Endothelial cell of umbilical vein (primary cell): ENCODE measurements at regions not wholly inside any gene's neighbourhood (a gene's known extent, or its start where the extent isn't known, plus 50 kb on each side); places are given as distances from the start of the nearest gene placed in this dataset.

Experiments
- CTCF ChIP-seq, 2 donors: IDR thresholded peaks; 1 replicate in 1 of 2; 2 replicates in 1 of 2; pipeline ENCODE4 v1.5.1; 2011; ENCODE audit warnings: low read length in 2 of 2, mild to moderate bottlenecking in 2 of 2, moderate library complexity in 2 of 2, control low read depth in 1 of 2, inconsistent platforms in 1 of 2, low read depth in 1 of 2; ENCODE audit not compliant: insufficient read depth in 1 of 2; ENCODE audit errors: extremely low read depth in 1 of 2
- EZH2 ChIP-seq: IDR thresholded peaks from 2 replicates; pipeline ENCODE4 v1.6.1; 2012; ENCODE audit warnings: borderline replicate concordance, low read depth, mild to moderate bottlenecking, moderate library complexity, low read length, inconsistent platforms; ENCODE audit not compliant: severe bottlenecking
- GATA2 ChIP-seq: IDR thresholded peaks from 2 replicates; pipeline ENCODE4 v1.7.0; 2011; ENCODE audit warnings: low read depth, mild to moderate bottlenecking, moderate library complexity, mixed read lengths, low read length; ENCODE audit not compliant: insufficient read length, insufficient read depth
- MYC ChIP-seq: IDR thresholded peaks from one replicate; pipeline ENCODE4 v1.6.1; 2011; ENCODE audit warnings: mild to moderate bottlenecking, low read depth, low read length
- POLR2A ChIP-seq: IDR thresholded peaks from 2 replicates; pipeline ENCODE4 v1.6.1; 2012; ENCODE audit warnings: low read depth, mild to moderate bottlenecking, control low read depth, low read length
- POLR2AphosphoS5 ChIP-seq: IDR thresholded peaks from 2 replicates; pipeline ENCODE4 v1.6.1; 2012; ENCODE audit warnings: low read depth, mild to moderate bottlenecking, control low read depth, low read length, moderate library complexity; ENCODE audit not compliant: insufficient read depth
- TF ChIP-seq, protein P1 (sequence below): IDR thresholded peaks from 2 replicates; pipeline ENCODE4 v1.6.1; 2011; ENCODE audit not compliant: insufficient read depth, insufficient read length

- TF ChIP-seq CTCF (IDR thresholded peaks at IDR 0.05; ENCODE audit: extremely low read depth in 1 of 2, insufficient read depth in 1 of 2, low read depth in 1 of 2, low read length in 2 of 2) (no peak), POLR2AphosphoS5 (no peak), POLR2A (no peak), EZH2 (no peak), MYC (no peak), GATA2 (no peak)
- TF ChIP-seq, protein P1, sequence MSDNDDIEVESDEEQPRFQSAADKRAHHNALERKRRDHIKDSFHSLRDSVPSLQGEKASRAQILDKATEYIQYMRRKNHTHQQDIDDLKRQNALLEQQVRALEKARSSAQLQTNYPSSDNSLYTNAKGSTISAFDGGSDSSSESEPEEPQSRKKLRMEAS = no peak
Measured at GRCh38 chr9:22623236-22623635, 176.6 kb downstream of the DMRTA1 start.
